22Rv1 (cell line): ENCODE measurements at regions not wholly inside any gene's neighbourhood (a gene's known extent, or its start where the extent isn't known, plus 50 kb on each side); places are given as distances from the start of the nearest gene placed in this dataset.

Experiments
- CTCF ChIP-seq: fragments of 450-650 bp; IDR thresholded peaks from 2 replicates; pipeline ENCODE4 v1.5.1; 2017; ENCODE audit warnings: mild to moderate bottlenecking
- ZFX ChIP-seq: fragments of 450-650 bp; IDR thresholded peaks from 2 replicates; pipeline ENCODE4 v1.6.1; 2017; ENCODE audit warnings: antibody characterized with exemption, borderline replicate concordance

GRCh38 chr11:134753771-134754520 is 341.9 kb upstream of the B3GAT1 start:
- no peak for TF ChIP-seq CTCF
- TF ChIP-seq ZFX, result no peak
